ENCODE measurements at regions not wholly inside any gene's neighbourhood (a gene's known extent, or its start where the extent isn't known, plus 50 kb on each side); places are given as distances from the start of the nearest gene placed in this dataset.

DNA sequence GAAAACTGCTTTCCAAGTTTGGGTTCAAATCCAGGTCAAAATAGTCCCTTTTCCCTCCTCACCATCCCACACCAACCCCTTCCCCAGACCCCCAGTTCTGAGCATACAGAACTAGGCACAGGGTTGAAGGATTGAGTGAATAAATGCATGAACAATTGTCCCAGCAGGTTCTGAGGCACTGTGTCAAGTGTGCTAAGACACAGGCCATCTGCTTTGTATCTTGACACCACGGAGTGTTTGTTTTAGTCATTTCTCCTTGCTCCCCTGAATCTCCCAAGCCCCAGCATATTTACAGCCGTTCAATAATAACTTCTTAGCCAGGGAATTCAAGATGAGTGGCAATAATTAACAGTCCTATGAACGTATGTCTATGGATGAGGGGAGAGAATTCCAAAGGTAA is 102.8 kb upstream of the JARID2 start:
- DNase-seq (ENCODE audit: low read depth, low spot score) = no peak
- Histone ChIP-seq H3K27ac (ENCODE audit: low read length) (no peak overlapping the region), H3K27me3 (ENCODE audit: control insufficient read depth, insufficient read depth, low read length) (no peaks in the 10 kb centered on the region), H3K4me3 (ENCODE audit: low read length) (no peak overlapping the region), H3K9me3 (ENCODE audit: control insufficient read depth, insufficient read depth, low read length) (no peaks in the 10 kb centered on the region), H3K4me1 (ENCODE audit: control insufficient read depth, insufficient read depth, low read length) (no peaks in the 10 kb centered on the region), H3K36me3 (ENCODE audit: control insufficient read depth, insufficient read depth, low read length) (no peaks in the 10 kb centered on the region)
- WGBS (ENCODE audit: insufficient coverage, insufficient read length) = no CpG with 5 or more reads among the region's 3 CpGs

DNA sequence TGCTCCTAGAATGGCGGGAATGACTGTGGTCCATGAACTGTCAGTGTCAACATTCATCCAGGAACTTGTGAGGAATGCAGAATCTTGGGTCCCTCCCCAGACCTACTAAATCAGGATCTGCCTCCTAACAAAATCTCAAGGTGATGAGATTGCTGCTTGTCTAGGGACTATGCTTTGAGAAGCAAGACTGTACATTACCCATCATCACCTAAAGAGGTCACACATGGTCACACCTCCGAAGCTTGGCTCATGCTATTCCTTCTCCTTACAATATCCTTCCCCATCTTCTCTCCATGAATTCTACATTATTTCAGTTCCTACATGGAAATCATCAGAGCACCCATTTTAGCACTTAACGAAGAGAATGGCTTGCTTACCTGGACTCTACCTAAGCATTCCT is 102.3 kb upstream of the JARID2 start:
- H3K4me3 ChIP-seq (ENCODE audit: low read length) = no peak overlapping the region
- H3K27me3 ChIP-seq (ENCODE audit: control insufficient read depth, insufficient read depth, low read length) = no peaks in the 10 kb centered on the region
- no peaks in the 10 kb centered on the region for H3K4me1 ChIP-seq (ENCODE audit: control insufficient read depth, insufficient read depth, low read length)
- no peak overlapping the region for H3K27ac ChIP-seq (ENCODE audit: low read length)
- DNase-seq (ENCODE audit: low read depth, low spot score) = no peak
- H3K9me3 ChIP-seq (ENCODE audit: control insufficient read depth, insufficient read depth, low read length) = no peaks in the 10 kb centered on the region
- no peaks in the 10 kb centered on the region for H3K36me3 ChIP-seq (ENCODE audit: control insufficient read depth, insufficient read depth, low read length)
- whole genome bisulfite sequencing (ENCODE audit: insufficient coverage, insufficient read length) = no CpG with 5 or more reads among the region's 3 CpGs

DNA sequence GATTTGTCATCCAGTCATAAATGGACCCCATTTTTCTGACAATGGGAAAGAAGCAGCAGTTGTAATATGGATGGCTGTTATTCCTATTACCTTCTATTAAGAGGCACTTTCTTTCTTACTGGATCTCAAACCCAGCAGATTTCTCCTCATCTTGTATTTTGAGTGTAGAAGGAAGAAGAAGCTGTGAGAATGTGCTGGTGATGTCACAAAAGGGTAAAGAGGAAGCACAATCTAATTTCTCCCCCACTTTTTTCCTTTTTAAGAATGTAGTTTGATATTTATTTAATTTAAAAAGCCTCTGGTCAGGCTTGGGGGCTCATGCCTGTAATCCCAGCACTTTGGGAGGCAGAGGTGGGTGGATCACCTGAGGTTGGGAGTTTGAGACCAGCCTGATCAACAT is 100.0 kb upstream of the JARID2 start:
- Histone ChIP-seq H3K4me3 (ENCODE audit: low read length) (no peak overlapping the region), H3K27me3 (ENCODE audit: control insufficient read depth, insufficient read depth, low read length) (no peaks in the 10 kb centered on the region), H3K9me3 (ENCODE audit: control insufficient read depth, insufficient read depth, low read length) (no peaks in the 10 kb centered on the region), H3K36me3 (ENCODE audit: control insufficient read depth, insufficient read depth, low read length) (no peaks in the 10 kb centered on the region), H3K4me1 (ENCODE audit: control insufficient read depth, insufficient read depth, low read length) (no peaks in the 10 kb centered on the region), H3K27ac (ENCODE audit: low read length) (no peak overlapping the region)
- no peak for DNase-seq (ENCODE audit: low read depth, low spot score)

DNA sequence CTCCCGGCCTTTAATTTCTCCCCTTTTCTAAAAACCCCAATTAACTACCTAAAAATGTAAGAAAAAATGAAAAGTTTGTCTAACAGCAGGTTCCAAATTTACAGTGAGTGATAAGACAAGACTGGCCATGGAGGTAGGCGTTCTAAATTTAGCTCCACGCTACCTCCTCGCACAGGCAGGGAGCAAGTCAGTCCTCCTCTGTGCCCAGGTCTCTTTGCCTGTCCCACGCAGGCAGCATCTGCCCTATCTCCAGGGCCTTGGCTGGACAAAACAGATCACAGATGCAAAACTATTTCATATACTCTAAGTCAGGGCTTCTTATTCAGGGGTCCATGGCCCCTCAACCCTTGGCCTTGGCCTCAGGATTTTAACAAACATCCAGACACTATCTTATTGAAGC is 98.0 kb upstream of the JARID2 start:
- H3K9me3 ChIP-seq (ENCODE audit: control insufficient read depth, insufficient read depth, low read length) = no peaks in the 10 kb centered on the region
- no peak overlapping the region for H3K4me3 ChIP-seq (ENCODE audit: low read length)
- no CpG with 5 or more reads among the region's 5 CpGs for WGBS (ENCODE audit: insufficient coverage, insufficient read length)
- no peaks in the 10 kb centered on the region for H3K4me1 ChIP-seq (ENCODE audit: control insufficient read depth, insufficient read depth, low read length)
- no peak overlapping the region for H3K27ac ChIP-seq (ENCODE audit: low read length)
- no peak for DNase-seq (ENCODE audit: low read depth, low spot score)
- H3K36me3 ChIP-seq (ENCODE audit: control insufficient read depth, insufficient read depth, low read length) = no peaks in the 10 kb centered on the region
- no peaks in the 10 kb centered on the region for H3K27me3 ChIP-seq (ENCODE audit: control insufficient read depth, insufficient read depth, low read length)

DNA sequence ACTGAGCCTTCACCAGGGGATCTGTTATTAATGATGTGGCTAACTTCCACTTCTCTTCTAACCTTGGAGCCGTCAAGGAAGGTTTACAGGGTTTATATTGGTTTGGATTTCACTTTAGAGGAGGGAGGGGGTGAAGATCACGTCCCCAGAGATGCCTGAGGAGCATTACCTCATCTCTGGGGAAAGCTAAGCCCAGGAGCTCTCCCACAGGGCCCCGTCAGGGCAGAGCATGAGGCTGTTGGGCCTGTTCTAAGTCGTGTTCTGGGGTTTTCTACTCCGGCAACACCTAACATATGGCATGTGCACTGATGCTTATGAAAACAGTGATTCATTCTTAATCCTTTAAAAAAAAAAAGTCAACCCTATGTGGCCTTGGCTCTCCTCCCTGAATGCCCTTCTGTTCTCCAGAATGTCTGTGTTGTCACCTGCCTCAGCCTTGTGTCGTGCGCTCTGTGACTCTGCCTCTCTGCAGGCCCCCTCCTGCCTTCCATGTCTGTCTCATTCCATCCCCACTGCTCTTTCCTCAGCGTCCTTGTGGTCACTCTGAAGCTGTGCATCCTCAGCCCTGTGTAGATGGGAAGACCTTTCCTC is 97.4 kb upstream of the JARID2 start:
- no peak overlapping the region for H3K27ac ChIP-seq (ENCODE audit: low read length)
- H3K9me3 ChIP-seq (ENCODE audit: control insufficient read depth, insufficient read depth, low read length) = no peaks in the 10 kb centered on the region
- DNase-seq (ENCODE audit: low read depth, low spot score) = no peak
- no peak overlapping the region for H3K4me3 ChIP-seq (ENCODE audit: low read length)
- no peaks in the 10 kb centered on the region for H3K27me3 ChIP-seq (ENCODE audit: control insufficient read depth, insufficient read depth, low read length)
- no CpG with 5 or more reads among the region's 8 CpGs for whole genome bisulfite sequencing (ENCODE audit: insufficient coverage, insufficient read length)
- no peaks in the 10 kb centered on the region for H3K36me3 ChIP-seq (ENCODE audit: control insufficient read depth, insufficient read depth, low read length)
- no peaks in the 10 kb centered on the region for H3K4me1 ChIP-seq (ENCODE audit: control insufficient read depth, insufficient read depth, low read length)

DNA sequence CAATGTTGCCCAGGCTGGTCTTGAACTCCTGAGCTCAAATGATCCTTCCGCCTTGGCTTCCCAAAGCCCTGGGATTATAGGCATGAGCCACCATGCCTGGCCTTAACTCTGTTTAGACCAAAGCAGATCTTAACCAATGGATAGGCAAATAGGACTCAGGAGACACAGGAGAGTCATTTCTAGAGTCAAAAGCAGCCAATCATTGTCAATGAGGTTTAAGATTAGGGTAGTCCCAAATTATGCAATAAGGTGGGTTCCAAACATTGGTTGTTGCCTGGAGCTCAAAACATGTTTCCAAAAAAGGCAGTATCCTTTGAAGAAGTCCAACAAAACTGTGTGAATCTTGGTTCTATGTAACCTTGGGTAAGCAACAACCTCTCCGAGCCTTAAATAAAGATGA is 95.7 kb upstream of the JARID2 start:
- no CpG with 5 or more reads among the region's 2 CpGs for WGBS (ENCODE audit: insufficient coverage, insufficient read length)
- no peaks in the 10 kb centered on the region for H3K36me3 ChIP-seq (ENCODE audit: control insufficient read depth, insufficient read depth, low read length)
- no peak overlapping the region for H3K4me3 ChIP-seq (ENCODE audit: low read length)
- H3K4me1 ChIP-seq (ENCODE audit: control insufficient read depth, insufficient read depth, low read length) = no peaks in the 10 kb centered on the region
- H3K27me3 ChIP-seq (ENCODE audit: control insufficient read depth, insufficient read depth, low read length) = no peaks in the 10 kb centered on the region
- H3K27ac ChIP-seq (ENCODE audit: low read length) = no peak overlapping the region
- DNase-seq (ENCODE audit: low read depth, low spot score) = no peak
- no peaks in the 10 kb centered on the region for H3K9me3 ChIP-seq (ENCODE audit: control insufficient read depth, insufficient read depth, low read length)

DNA sequence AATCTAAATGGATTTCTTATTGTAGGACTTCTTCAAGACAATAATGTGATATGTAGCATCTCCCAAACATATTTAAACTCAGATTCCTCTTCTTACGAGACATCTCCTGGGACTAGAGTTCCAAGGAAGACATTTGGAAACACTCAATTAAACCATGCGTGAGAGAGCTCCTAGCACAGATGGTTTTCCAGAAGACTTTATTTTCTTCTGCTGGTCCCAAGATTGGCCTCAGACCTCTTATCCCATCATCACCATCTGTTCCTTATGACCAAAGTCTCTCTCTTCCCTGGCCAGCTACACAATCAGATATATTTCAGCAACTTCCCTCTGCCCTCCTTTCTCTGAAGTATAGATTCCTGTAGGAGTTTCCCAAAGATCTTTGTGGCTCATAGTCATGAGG is 93.2 kb upstream of the JARID2 start:
- WGBS (ENCODE audit: insufficient coverage, insufficient read length) = no CpG with 5 or more reads among the region's 2 CpGs
- no peak overlapping the region for H3K27ac ChIP-seq (ENCODE audit: low read length)
- no peaks in the 10 kb centered on the region for H3K4me1 ChIP-seq (ENCODE audit: control insufficient read depth, insufficient read depth, low read length)
- H3K27me3 ChIP-seq (ENCODE audit: control insufficient read depth, insufficient read depth, low read length) = no peaks in the 10 kb centered on the region
- DNase-seq (ENCODE audit: low read depth, low spot score) = no peak
- no peaks in the 10 kb centered on the region for H3K36me3 ChIP-seq (ENCODE audit: control insufficient read depth, insufficient read depth, low read length)
- no peaks in the 10 kb centered on the region for H3K9me3 ChIP-seq (ENCODE audit: control insufficient read depth, insufficient read depth, low read length)
- no peak overlapping the region for H3K4me3 ChIP-seq (ENCODE audit: low read length)

DNA sequence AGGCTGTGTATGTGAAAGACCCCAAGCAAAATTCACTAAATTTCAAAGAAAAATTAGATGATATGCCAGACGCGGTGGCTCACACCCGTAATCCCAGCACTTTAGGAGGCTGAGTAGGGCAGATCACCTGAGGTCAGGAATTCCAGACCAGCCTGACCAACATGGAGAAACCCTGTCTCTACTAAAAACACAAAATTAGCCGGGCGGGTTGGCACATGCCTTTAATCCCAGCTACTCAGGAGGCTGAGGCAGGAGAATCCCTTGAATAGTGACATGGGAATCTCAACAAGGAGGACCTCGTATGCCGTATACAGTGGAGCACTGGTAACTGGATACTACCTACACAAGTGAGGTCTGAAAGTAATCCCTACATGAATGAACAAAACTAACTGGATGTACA is 92.7 kb upstream of the JARID2 start:
- no peak overlapping the region for H3K27ac ChIP-seq (ENCODE audit: low read length)
- no peaks in the 10 kb centered on the region for H3K27me3 ChIP-seq (ENCODE audit: control insufficient read depth, insufficient read depth, low read length)
- no peak for DNase-seq (ENCODE audit: low read depth, low spot score)
- no peaks in the 10 kb centered on the region for H3K4me1 ChIP-seq (ENCODE audit: control insufficient read depth, insufficient read depth, low read length)
- H3K9me3 ChIP-seq (ENCODE audit: control insufficient read depth, insufficient read depth, low read length) = no peaks in the 10 kb centered on the region
- no peaks in the 10 kb centered on the region for H3K36me3 ChIP-seq (ENCODE audit: control insufficient read depth, insufficient read depth, low read length)
- no CpG with 5 or more reads among the region's 7 CpGs for WGBS (ENCODE audit: insufficient coverage, insufficient read length)
- no peak overlapping the region for H3K4me3 ChIP-seq (ENCODE audit: low read length)

DNA sequence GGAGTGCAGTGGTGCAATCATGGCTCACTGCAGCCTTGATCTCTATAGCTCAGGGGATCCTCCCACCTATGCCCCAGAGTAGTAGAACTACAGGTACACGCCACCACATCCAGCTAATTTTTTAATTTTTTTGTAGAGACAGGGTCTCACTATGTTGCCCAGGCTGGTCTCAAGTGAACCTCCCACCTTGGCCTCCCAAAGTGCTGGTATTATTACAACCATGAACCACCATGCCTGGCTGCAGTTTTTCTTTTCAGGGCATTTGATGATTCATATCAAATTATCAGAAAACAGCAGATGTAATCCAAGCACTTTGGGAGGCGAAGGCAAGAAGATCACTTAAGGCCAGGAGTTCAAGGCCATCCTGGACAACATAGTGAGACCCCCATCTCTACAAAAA is 88.4 kb upstream of the JARID2 start:
- Histone ChIP-seq H3K9me3 (ENCODE audit: control insufficient read depth, insufficient read depth, low read length) (no peaks in the 10 kb centered on the region), H3K36me3 (ENCODE audit: control insufficient read depth, insufficient read depth, low read length) (no peaks in the 10 kb centered on the region), H3K27me3 (ENCODE audit: control insufficient read depth, insufficient read depth, low read length) (no peaks in the 10 kb centered on the region), H3K4me1 (ENCODE audit: control insufficient read depth, insufficient read depth, low read length) (no peaks in the 10 kb centered on the region), H3K4me3 (ENCODE audit: low read length) (no peak overlapping the region), H3K27ac (ENCODE audit: low read length) (no peak overlapping the region)
- DNase-seq (ENCODE audit: low read depth, low spot score) = no peak
- no CpG with 5 or more reads among the region's 2 CpGs for WGBS (ENCODE audit: insufficient coverage, insufficient read length)

DNA sequence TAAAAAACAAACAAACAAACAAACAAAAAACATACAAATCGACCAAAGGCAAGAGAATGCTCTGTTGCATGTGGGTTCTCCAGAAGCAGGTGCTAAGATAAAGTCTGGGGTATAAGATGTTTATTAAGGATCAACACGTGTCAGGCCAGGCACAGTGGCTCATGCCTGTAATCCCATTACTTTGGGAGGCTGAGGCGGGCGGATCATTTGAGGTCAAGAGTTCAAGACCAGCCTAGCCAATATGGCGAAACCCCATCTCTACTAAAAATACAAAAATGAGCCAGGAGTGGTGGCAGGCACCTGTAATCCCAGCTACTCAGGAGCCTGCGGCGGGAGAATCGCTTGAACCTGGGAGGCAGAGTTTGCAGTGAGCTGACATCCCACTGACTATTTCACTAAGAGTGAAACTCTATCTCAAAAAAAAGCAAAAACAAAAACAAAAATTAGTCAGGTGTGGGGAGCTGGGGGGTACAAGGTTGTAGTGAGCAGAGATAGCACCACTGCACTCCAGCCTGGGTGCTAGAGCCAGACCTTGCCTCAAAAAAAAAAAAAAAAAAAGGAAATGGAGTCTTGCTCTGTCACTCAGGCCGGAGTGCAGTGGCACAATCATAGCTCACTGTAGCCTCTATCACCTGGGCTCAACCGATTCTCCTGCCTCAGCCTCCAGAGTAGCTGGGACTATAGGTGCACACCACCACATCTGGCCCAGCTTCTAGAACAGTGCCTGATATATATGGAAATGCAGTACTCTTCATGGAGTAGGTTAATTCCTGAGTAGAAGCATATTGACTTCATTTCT is 86.8 kb upstream of the JARID2 start:
- Histone ChIP-seq H3K4me1 (ENCODE audit: control insufficient read depth, insufficient read depth, low read length) (no peaks in the 10 kb centered on the region), H3K27me3 (ENCODE audit: control insufficient read depth, insufficient read depth, low read length) (no peaks in the 10 kb centered on the region), H3K36me3 (ENCODE audit: control insufficient read depth, insufficient read depth, low read length) (no peaks in the 10 kb centered on the region), H3K9me3 (ENCODE audit: control insufficient read depth, insufficient read depth, low read length) (no peaks in the 10 kb centered on the region), H3K4me3 (ENCODE audit: low read length) (no peak overlapping the region), H3K27ac (ENCODE audit: low read length) (no peak overlapping the region)
- DNase-seq (ENCODE audit: low read depth, low spot score) = no peak
- WGBS (ENCODE audit: insufficient coverage, insufficient read length) = no CpG with 5 or more reads among the region's 10 CpGs

DNA sequence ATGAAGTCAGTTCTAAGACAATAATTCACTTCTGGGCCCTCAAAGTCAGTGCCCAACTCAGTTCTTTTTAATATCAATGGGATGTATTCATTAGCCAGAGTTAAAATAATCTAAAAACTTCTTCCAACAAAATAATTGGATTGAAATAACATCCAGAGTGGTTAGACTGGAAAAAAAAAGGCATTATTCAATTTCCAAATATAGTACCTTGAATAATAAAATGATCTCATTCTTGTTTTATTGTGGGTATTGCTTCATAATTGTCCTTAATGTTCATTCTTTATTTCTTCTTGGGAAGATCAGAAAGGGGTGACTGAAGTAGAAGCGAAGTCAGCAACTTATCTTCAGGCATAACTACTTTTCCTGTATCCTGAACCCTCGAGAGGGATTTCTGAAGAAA is 85.1 kb upstream of the JARID2 start:
- no CpG with 5 or more reads among the region's 2 CpGs for WGBS (ENCODE audit: insufficient coverage, insufficient read length)
- Histone ChIP-seq H3K36me3 (ENCODE audit: control insufficient read depth, insufficient read depth, low read length) (no peaks in the 10 kb centered on the region), H3K4me1 (ENCODE audit: control insufficient read depth, insufficient read depth, low read length) (no peaks in the 10 kb centered on the region; the same call in 1 of the 2 replicates), H3K27ac (ENCODE audit: low read length) (no peak overlapping the region), H3K27me3 (ENCODE audit: control insufficient read depth, insufficient read depth, low read length) (no peaks in the 10 kb centered on the region), H3K4me3 (ENCODE audit: low read length) (no peak overlapping the region), H3K9me3 (ENCODE audit: control insufficient read depth, insufficient read depth, low read length) (no peaks in the 10 kb centered on the region)
- no peak for DNase-seq (ENCODE audit: low read depth, low spot score)
